Nephron (organoid): ENCODE measurements at regions not wholly inside any gene's neighbourhood (a gene's known extent, or its start where the extent isn't known, plus 50 kb on each side); places are given as distances from the start of the nearest gene placed in this dataset.
A peak's percentile ranks its signal among the peaks of the same experiment; 100 is the strongest.

ENCODE experiments used
- H3K27ac Mint-ChIP-seq, 3 experiments: 2 replicates each; pipeline ENCODE4 v1.8.0; 2020; ENCODE audit warnings: mixed read lengths in 3 of 3, mild to moderate bottlenecking in 2 of 3, moderate library complexity in 1 of 3
- H3K27me3 Mint-ChIP-seq: 2 replicates; pipeline ENCODE4 v1.8.0; 2021; ENCODE audit warnings: low read depth, mild to moderate bottlenecking, moderate library complexity, mixed read lengths
- H3K36me3 Mint-ChIP-seq: 2 replicates; pipeline ENCODE4 v1.8.0; 2020; ENCODE audit warnings: low read depth, mixed read lengths
- H3K4me1 Mint-ChIP-seq: 2 replicates; pipeline ENCODE4 v1.8.0; 2020; ENCODE audit warnings: mixed read lengths
- H3K4me3 Mint-ChIP-seq, 3 experiments: 2 replicates each; pipeline ENCODE4 v1.8.0; 2020; ENCODE audit warnings: mild to moderate bottlenecking in 3 of 3, mixed read lengths in 3 of 3, moderate library complexity in 2 of 3
- H3K9me3 Mint-ChIP-seq: 2 replicates; pipeline ENCODE4 v1.8.0; 2020; ENCODE audit warnings: mixed read lengths
- CTCF ChIP-seq, 3 experiments: fragments of 200-600 bp; sonication (generic); IDR thresholded peaks; one replicate each; pipeline ENCODE4 v1.5.0; 2021; ENCODE audit warnings: antibody characterized with exemption in 3 of 3; ENCODE audit not compliant: unreplicated experiment in 3 of 3

DNA sequence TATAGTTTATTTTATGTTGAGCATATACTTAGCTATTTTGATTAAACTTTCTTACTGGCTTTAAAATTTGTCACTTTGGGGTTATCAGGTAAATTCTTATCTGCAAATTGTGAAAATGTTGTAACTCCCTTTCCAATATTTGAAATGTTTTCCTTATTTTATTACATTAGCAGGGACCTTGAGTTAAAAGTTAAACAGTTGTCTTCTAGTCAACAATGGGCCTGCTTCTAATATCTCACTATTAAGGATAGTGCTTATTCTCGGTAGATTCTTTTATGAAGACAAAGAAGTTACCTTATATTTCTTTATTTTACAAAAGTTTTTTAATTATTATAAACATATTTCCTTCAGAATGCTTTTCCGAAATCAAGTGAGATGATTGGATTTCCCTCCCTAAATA lies 53.7 kb upstream of the AHR start:
- H3K27me3 Mint-ChIP-seq = no peaks in the 10 kb centered on the region
- no peaks in the 10 kb centered on the region for H3K9me3 Mint-ChIP-seq
- H3K27ac Mint-ChIP-seq = no peak overlapping the region
- no peaks in the 10 kb centered on the region for H3K36me3 Mint-ChIP-seq
- no peak overlapping the region for H3K4me3 Mint-ChIP-seq
- TF ChIP-seq CTCF (IDR thresholded peaks at IDR 0.05; ENCODE audit: unreplicated experiment in 3 of 3) = no peak
- no peaks in the 10 kb centered on the region for H3K4me1 Mint-ChIP-seq

DNA sequence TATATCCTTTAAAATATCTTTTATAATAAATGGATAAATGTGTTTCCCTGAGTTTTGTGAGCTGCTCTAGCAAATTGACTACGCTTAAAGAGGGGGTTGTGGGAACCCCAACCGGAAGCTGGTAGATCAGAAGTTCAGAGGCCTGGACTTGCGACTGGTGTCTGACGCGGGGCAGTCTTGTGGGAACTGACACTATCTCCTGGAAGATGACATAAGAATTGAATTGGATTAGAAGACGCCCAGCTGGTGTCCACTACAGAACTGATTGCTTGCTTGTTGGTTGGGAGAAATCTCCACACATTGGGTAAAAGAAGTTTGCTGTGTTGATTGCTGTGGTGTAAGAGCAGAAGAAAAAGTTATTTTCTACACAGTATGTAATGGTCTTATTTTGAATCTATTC lies 51.1 kb upstream of the AHR start:
- TF ChIP-seq CTCF (IDR thresholded peaks at IDR 0.05; ENCODE audit: unreplicated experiment in 3 of 3) = no peak
- Mint-ChIP-seq H3K4me3 (no peak overlapping the region), H3K27me3 (no peaks in the 10 kb centered on the region), H3K9me3 (no peaks in the 10 kb centered on the region), H3K27ac (no peak overlapping the region), H3K36me3 (no peaks in the 10 kb centered on the region), H3K4me1 (no peaks in the 10 kb centered on the region)

DNA sequence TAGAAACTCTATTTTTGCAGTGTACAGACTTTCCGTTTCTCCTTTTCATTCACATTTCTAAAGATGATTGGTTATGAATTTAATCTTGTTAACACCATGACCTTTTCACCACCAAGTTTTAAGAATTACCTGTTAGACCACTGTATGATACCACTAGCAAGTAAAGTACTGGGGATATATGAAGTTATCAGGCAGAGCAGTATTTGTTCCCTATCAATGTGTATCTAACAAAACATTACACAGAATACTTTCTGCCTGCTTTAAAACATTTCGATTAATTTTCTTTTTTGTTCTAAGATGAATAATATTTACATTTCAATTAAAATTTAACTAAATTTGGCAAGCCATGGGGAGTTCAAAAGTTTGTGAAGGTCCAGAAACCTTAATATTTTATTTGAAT lies 49.9 kb upstream of the AHR start:
- Mint-ChIP-seq H3K27ac (peak overlapping the region in 1 of 3 experiments; percentile 46), H3K4me1 (no peaks in the 10 kb centered on the region), H3K4me3 (no peak overlapping the region), H3K36me3 (no peaks in the 10 kb centered on the region), H3K9me3 (no peaks in the 10 kb centered on the region), H3K27me3 (no peaks in the 10 kb centered on the region)
- no peak for TF ChIP-seq CTCF (IDR thresholded peaks at IDR 0.05; ENCODE audit: unreplicated experiment in 3 of 3)
